Left lobe of liver (tissue), 2 donors: ENCODE measurements at regions not wholly inside any gene's neighbourhood (a gene's known extent, or its start where the extent isn't known, plus 50 kb on each side); places are given as distances from the start of the nearest gene placed in this dataset.
"Not testable (repeated sequence)": the region's sequence is repeated elsewhere in the genome, so short reads cannot be mapped to it uniquely, and the experiment has no call there.

ENCODE experiments used
- ATAC-seq: fragments of 200-7000 bp; cut with Tn5 transposase; one replicate; pipeline ENCODE4 v1.9.1; 2020; ENCODE audit warnings: mild to moderate bottlenecking, moderate library complexity
- DNase-seq: peaks from one replicate; pipeline ENCODE4 v3.0.0-alpha.2; 2020; ENCODE audit warnings: low spot score
- donor health status: DM: no; HTN: no; CAD: no; lungs with moderate emphysema.
- donor health status: DM: no; HTN: yes; CAD: no.

GRCh38 chr3:34909679-34910078 lies 729.6 kb upstream of the ARPP21 start:
- ATAC-seq: not testable (repeated sequence)

GRCh38 chr3:34919025-34919424 lies 720.3 kb upstream of the ARPP21 start:
- ATAC-seq (no peak), DNase-seq (no peak)

More at GRCh38 chr3:34909679-34910078, 729.6 kb upstream of the ARPP21 start:
- not testable (repeated sequence) for DNase-seq

GRCh38 chr3:34920806-34921205 lies 718.5 kb upstream of the ARPP21 start:
- ATAC-seq (no peak), DNase-seq (no peak)

- ATAC-seq: no peak
- DNase-seq: no peak
Observed at GRCh38 chr3:34924961-34925360, 714.4 kb upstream of the ARPP21 start.

- DNase-seq (no peak), ATAC-seq (no peak)
Observed at GRCh38 chr3:34925851-34926250, 713.5 kb upstream of the ARPP21 start.

- ATAC-seq: no peak
- DNase-seq: no peak
Observed at GRCh38 chr3:34929036-34929435, 710.3 kb upstream of the ARPP21 start.

GRCh38 chr3:34934660-34935059 lies 704.7 kb upstream of the ARPP21 start:
- ATAC-seq (no peak), DNase-seq (no peak)

- DNase-seq: no peak
- no peak for ATAC-seq
Observed at GRCh38 chr3:34938784-34939183, 700.5 kb upstream of the ARPP21 start.

GRCh38 chr3:34942256-34942655 lies 697.1 kb upstream of the ARPP21 start:
- DNase-seq: no peak
- ATAC-seq: no peak

- ATAC-seq: no peak
- DNase-seq: no peak
Observed at GRCh38 chr3:34947834-34948233, 691.5 kb upstream of the ARPP21 start.

- DNase-seq (no peak), ATAC-seq (no peak)
Observed at GRCh38 chr3:34948517-34948916, 690.8 kb upstream of the ARPP21 start.

GRCh38 chr3:34955680-34956079 lies 683.6 kb upstream of the ARPP21 start:
- ATAC-seq (no peak), DNase-seq (no peak)

- ATAC-seq (no peak), DNase-seq (no peak)
Observed at GRCh38 chr3:34956511-34956910, 682.8 kb upstream of the ARPP21 start.

- no peak for ATAC-seq
- no peak for DNase-seq
Observed at GRCh38 chr3:34957677-34958076, 681.6 kb upstream of the ARPP21 start.

GRCh38 chr3:34969513-34969912 lies 669.8 kb upstream of the ARPP21 start:
- no peak for DNase-seq
- ATAC-seq: peak; percentile 40

- ATAC-seq: no peak
- DNase-seq: no peak
Observed at GRCh38 chr3:34972481-34972880, 666.8 kb upstream of the ARPP21 start.

- DNase-seq (no peak), ATAC-seq (no peak)
Observed at GRCh38 chr3:34973586-34973985, 665.7 kb upstream of the ARPP21 start.

- DNase-seq (no peak), ATAC-seq (no peak)
Observed at GRCh38 chr3:34983631-34984030, 655.7 kb upstream of the ARPP21 start.

- DNase-seq: no peak
- ATAC-seq: no peak
Observed at GRCh38 chr3:34988296-34988695, 651.0 kb upstream of the ARPP21 start.

- DNase-seq (no peak), ATAC-seq (no peak)
Observed at GRCh38 chr3:34995796-34996430, 643.4 kb upstream of the ARPP21 start.

GRCh38 chr3:34998902-34999301 lies 640.4 kb upstream of the ARPP21 start:
- ATAC-seq (no peak), DNase-seq (no peak)

- peak; percentile 60 for DNase-seq
Observed at GRCh38 chr3:35012214-35012613, 627.1 kb upstream of the ARPP21 start.

GRCh38 chr3:35028157-35028556 lies 611.2 kb upstream of the ARPP21 start:
- DNase-seq (no peak), ATAC-seq (no peak)

More at GRCh38 chr3:35012214-35012613, 627.1 kb upstream of the ARPP21 start:
- ATAC-seq: peak; percentile 79
